CD4-positive, alpha-beta T cell (primary cell): ENCODE measurements at regions not wholly inside any gene's neighbourhood (a gene's known extent, or its start where the extent isn't known, plus 50 kb on each side); places are given as distances from the start of the nearest gene placed in this dataset.

Source experiments
- ATAC-seq: fragments of 200-7000 bp; cut with Tn5 transposase; one replicate; pipeline ENCODE4 v1.10.0; 2022; ENCODE audit warnings: mild to moderate bottlenecking; ENCODE audit not compliant: poor library complexity
- CTCF ChIA-PET: fragments of 350-600 bp; sonication (Branson Sonifier 250); formaldehyde crosslinking; loops from one replicate; lab custom pipeline; 2021; ENCODE audit warnings: antibody characterized with exemption, inconsistent platforms; lab: Charles Lee
- POLR2A ChIA-PET: fragments of 350-600 bp; sonication (Branson Sonifier 250); formaldehyde crosslinking; loops from one replicate; lab custom pipeline; 2021; ENCODE audit warnings: antibody characterized with exemption, inconsistent platforms; lab: Charles Lee
- DNase-seq, 14 experiments: peaks; one replicate each; pipeline ENCODE4 v3.0.0-alpha.2; 2013 to 2020; ENCODE audit warnings: mixed read lengths in 2 of 14
- H3K27ac ChIP-seq, 2 donors: one replicate each; pipeline versions ENCODE4 v1.5.1 to v1.7.0; 2013; ENCODE audit warnings: low read length in 2 of 2, low read depth in 1 of 2, mild to moderate bottlenecking in 1 of 2
- H3K27me3 ChIP-seq, 2 experiments: 1 replicate in 1 of 2; 2 replicates in 1 of 2; pipeline versions ENCODE4 v1.6.1 to v1.7.0; 2013; ENCODE audit warnings: low read length in 2 of 2, control low read depth in 1 of 2, mild to moderate bottlenecking in 1 of 2, moderate library complexity in 1 of 2; ENCODE audit not compliant: insufficient read depth in 2 of 2, control insufficient read depth in 1 of 2
- H3K36me3 ChIP-seq: one replicate; pipeline ENCODE4 v1.6.1; 2013; ENCODE audit warnings: low read length, control low read depth; ENCODE audit not compliant: insufficient read depth
- H3K4me1 ChIP-seq: one replicate; pipeline ENCODE4 v1.6.1; 2013; ENCODE audit warnings: low read length, control low read depth; ENCODE audit not compliant: insufficient read depth
- H3K4me3 ChIP-seq: one replicate; pipeline ENCODE4 v1.5.1; 2013; ENCODE audit warnings: mild to moderate bottlenecking, low read length, moderate library complexity
- H3K9me3 ChIP-seq, 2 experiments: 1 replicate in 1 of 2; 2 replicates in 1 of 2; pipeline versions ENCODE4 v1.6.1 to v1.7.0; 2013; ENCODE audit warnings: low read length in 2 of 2, mild to moderate bottlenecking in 2 of 2, control low read depth in 1 of 2, moderate library complexity in 1 of 2; ENCODE audit not compliant: control insufficient read depth in 1 of 2, insufficient read depth in 1 of 2
- H3K27ac Mint-ChIP-seq: one replicate; pipeline ENCODE4 v1.8.0; 2020; ENCODE audit warnings: mixed read lengths
- H3K27me3 Mint-ChIP-seq: one replicate; pipeline ENCODE4 v1.8.0; 2021; ENCODE audit warnings: mixed read lengths
- H3K36me3 Mint-ChIP-seq: one replicate; pipeline ENCODE4 v1.8.0; 2021; ENCODE audit warnings: low read depth, mixed read lengths
- H3K4me1 Mint-ChIP-seq: one replicate; pipeline ENCODE4 v1.8.0; 2021; ENCODE audit warnings: low read depth, mixed read lengths
- H3K4me3 Mint-ChIP-seq: one replicate; pipeline ENCODE4 v1.8.0; 2020; ENCODE audit warnings: mild to moderate bottlenecking, mixed read lengths
- H3K9me3 Mint-ChIP-seq: one replicate; pipeline ENCODE4 v1.8.0; 2020; ENCODE audit warnings: mixed read lengths
- CTCF ChIP-seq: fragments of 200-600 bp; IDR thresholded peaks from one replicate; pipeline ENCODE4 v1.8.0; 2022; ENCODE audit warnings: antibody characterized with exemption, mild to moderate bottlenecking
- intact Hi-C, 2 experiments: fragments of 100-400 bp; cut with DNase I in 1 of 2; cut with micrococcal nuclease in 1 of 2; formaldehyde crosslinking; loops; one replicate each; pipeline versions ENCODE4 v1.15.1 to v1.9.0; 2023 to 2025; cut with DNase I, micrococcal nuclease

DNA sequence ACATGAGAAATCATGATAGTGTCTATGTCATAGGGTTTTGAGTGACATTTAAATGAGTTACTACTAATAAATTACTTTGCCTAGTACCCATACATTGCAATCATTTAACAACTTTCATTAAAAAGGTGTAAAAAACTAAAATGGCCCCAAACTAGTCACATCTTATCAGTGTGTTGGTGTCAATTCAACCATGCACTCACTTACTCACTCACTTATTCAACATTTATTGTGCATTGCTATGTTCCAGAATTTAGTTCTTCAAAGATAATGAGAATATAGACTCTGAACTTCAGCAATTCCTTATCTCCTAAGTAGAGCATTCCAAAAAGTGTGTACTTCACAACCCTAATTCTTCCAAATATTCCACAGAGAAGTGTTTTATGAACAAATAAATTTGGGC lies 965.7 kb downstream of the REEP3 start:
- H3K36me3 ChIP-seq: no peaks in the 10 kb centered on the region
- no peak overlapping the region for H3K27ac Mint-ChIP-seq
- H3K27me3 ChIP-seq: no peaks in the 10 kb centered on the region
- TF ChIP-seq CTCF: no peak
- H3K4me3 Mint-ChIP-seq: no peak overlapping the region
- ChIA-PET POLR2A (no interaction called here), CTCF (no interaction called here)
- H3K9me3 ChIP-seq: peaks cover 0 to 12% of the 10 kb centered on the region in 2 experiments
- H3K27me3 Mint-ChIP-seq: no peaks in the 10 kb centered on the region
- ATAC-seq (no peak), DNase-seq (no peak)
- H3K27ac ChIP-seq: no peak overlapping the region
- H3K9me3 Mint-ChIP-seq: peaks cover 3% of the 10 kb centered on the region
- intact Hi-C loops: no loop called here
- H3K4me1 ChIP-seq: no peaks in the 10 kb centered on the region
- H3K4me1 Mint-ChIP-seq: no peaks in the 10 kb centered on the region
- H3K4me3 ChIP-seq: no peak overlapping the region
- no peaks in the 10 kb centered on the region for H3K36me3 Mint-ChIP-seq

DNA sequence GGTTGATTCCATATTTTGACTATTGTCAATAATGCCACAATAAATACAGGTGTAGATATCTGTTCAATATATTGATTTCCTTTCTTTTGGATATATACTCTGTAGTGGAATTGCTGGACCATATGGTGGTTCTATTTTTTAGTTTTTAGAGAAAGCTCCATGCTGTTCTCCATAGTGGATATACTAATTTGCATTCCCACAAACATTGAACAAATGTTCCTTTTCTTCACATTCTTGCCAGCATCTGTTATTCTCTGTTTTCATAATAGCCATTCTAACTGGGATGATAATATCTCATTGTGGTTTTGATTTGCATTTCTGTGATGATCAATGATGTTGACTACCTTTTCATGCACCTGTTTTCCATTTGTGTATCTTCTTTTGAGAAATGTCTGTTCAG lies 973.7 kb downstream of the REEP3 start:
- H3K27ac Mint-ChIP-seq: no peak overlapping the region

DNA sequence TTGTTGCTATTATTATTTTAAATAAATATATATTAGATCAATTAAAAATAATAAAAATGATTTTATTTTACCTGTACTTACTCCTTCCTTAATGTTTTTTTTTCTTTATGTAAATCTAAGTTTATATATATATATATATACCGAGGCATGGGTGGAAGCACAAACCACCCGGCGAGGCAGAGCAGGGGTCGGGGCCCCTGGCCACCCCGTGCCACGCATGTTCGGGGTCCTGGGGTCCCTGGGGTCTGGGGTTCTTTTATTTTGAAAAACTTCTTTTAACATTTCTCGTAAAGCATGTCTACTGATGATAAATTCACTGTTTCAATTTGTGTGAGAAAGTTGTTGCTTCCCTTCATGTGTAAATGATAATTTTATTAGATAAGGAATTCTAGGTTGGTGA lies 976.1 kb downstream of the REEP3 start:
- no peak for TF ChIP-seq CTCF
- Histone ChIP-seq H3K36me3 (no peaks in the 10 kb centered on the region), H3K4me3 (no peak overlapping the region), H3K9me3 (peaks cover 0 to 10% of the 10 kb centered on the region in 2 experiments), H3K27me3 (no peaks in the 10 kb centered on the region), H3K27ac (no peak overlapping the region), H3K4me1 (no peaks in the 10 kb centered on the region)
- Mint-ChIP-seq H3K9me3 (peaks cover 25% of the 10 kb centered on the region), H3K36me3 (no peaks in the 10 kb centered on the region), H3K4me3 (no peak overlapping the region), H3K27ac (no peak overlapping the region), H3K4me1 (no peaks in the 10 kb centered on the region), H3K27me3 (no peaks in the 10 kb centered on the region)
- intact Hi-C loops: no loop called here
- no peak for ATAC-seq
- ChIA-PET CTCF (no interaction called here), POLR2A (no interaction called here)
- DNase-seq: no peak

More for the DNA sequence above, 973.7 kb downstream of the REEP3 start:
- no peaks in the 10 kb centered on the region for H3K27me3 Mint-ChIP-seq
- Histone ChIP-seq H3K4me3 (no peak overlapping the region), H3K4me1 (no peaks in the 10 kb centered on the region), H3K27ac (no peak overlapping the region), H3K27me3 (no peaks in the 10 kb centered on the region), H3K36me3 (no peaks in the 10 kb centered on the region), H3K9me3 (peaks cover 0 to 7% of the 10 kb centered on the region in 2 experiments)
- no peaks in the 10 kb centered on the region for H3K36me3 Mint-ChIP-seq
- intact Hi-C loops: no loop called here
- no peak for TF ChIP-seq CTCF
- DNase-seq (no peak), ATAC-seq (no peak)
- no peaks in the 10 kb centered on the region for H3K4me1 Mint-ChIP-seq
- H3K9me3 Mint-ChIP-seq: peaks cover 22% of the 10 kb centered on the region
- ChIA-PET POLR2A (no interaction called here), CTCF (no interaction called here)
- no peak overlapping the region for H3K4me3 Mint-ChIP-seq
